Fibroblast of lung (primary cell): ENCODE measurements at regions not wholly inside any gene's neighbourhood (a gene's known extent, or its start where the extent isn't known, plus 50 kb on each side); places are given as distances from the start of the nearest gene placed in this dataset.

ENCODE experiments used
- DNase-seq, 2 donors: peaks; one replicate each; pipeline versions ENCODE4 v3.0.0 to v3.0.0-alpha.2; 2010; ENCODE audit warnings: low read depth in 2 of 2
- H2AFZ ChIP-seq: 2 replicates; pipeline ENCODE4 v1.5.1; 2012; ENCODE audit warnings: low read length, control low read depth, inconsistent platforms
- H3K27ac ChIP-seq: 2 replicates; pipeline ENCODE4 v1.5.1; 2011; ENCODE audit warnings: low read length, control low read depth; ENCODE audit not compliant: insufficient read depth
- H3K27me3 ChIP-seq: 2 replicates; pipeline ENCODE4 v1.5.1; 2011; ENCODE audit warnings: mild to moderate bottlenecking, low read length; ENCODE audit not compliant: control insufficient read depth, insufficient read depth
- H3K36me3 ChIP-seq: 2 replicates; pipeline ENCODE4 v1.5.1; 2011; ENCODE audit warnings: low read length; ENCODE audit not compliant: control insufficient read depth, insufficient read depth
- H3K4me1 ChIP-seq: 2 replicates; pipeline ENCODE4 v1.5.1; 2011; ENCODE audit warnings: low read length; ENCODE audit not compliant: control insufficient read depth, insufficient read depth; ENCODE audit errors: extremely low read depth
- H3K4me2 ChIP-seq: 2 replicates; pipeline ENCODE4 v1.5.1; 2011; ENCODE audit warnings: low read length, control low read depth; ENCODE audit not compliant: insufficient read depth; ENCODE audit errors: extremely low read depth
- H3K4me3 ChIP-seq, 4 experiments: fragments of 200-600 bp in 1 of 4; sonication (generic) in 1 of 4; replicated peaks in 1 of 4; 2 replicates each; pipeline ENCODE4 v1.5.1; 2011 to 2016; ENCODE audit warnings: low read length in 4 of 4, low read depth in 3 of 4, mild to moderate bottlenecking in 3 of 4, control low read depth in 2 of 4, inconsistent platforms in 1 of 4, mixed read lengths in 1 of 4; ENCODE audit not compliant: insufficient read depth in 1 of 4; ENCODE audit errors: control extremely low read depth in 1 of 4
- H3K79me2 ChIP-seq: 2 replicates; pipeline ENCODE4 v1.5.1; 2012; ENCODE audit warnings: mild to moderate bottlenecking, low read length, inconsistent platforms; ENCODE audit not compliant: control insufficient read depth, insufficient read depth
- H3K9ac ChIP-seq: 2 replicates; pipeline ENCODE4 v1.5.1; 2011; ENCODE audit warnings: mild to moderate bottlenecking, low read length, control low read depth; ENCODE audit not compliant: insufficient read depth
- H3K9me3 ChIP-seq: 2 replicates; pipeline ENCODE4 v1.5.1; 2012; ENCODE audit warnings: low read depth, low read length; ENCODE audit not compliant: control insufficient read depth, insufficient read depth
- H4K20me1 ChIP-seq: 2 replicates; pipeline ENCODE4 v1.5.1; 2011; ENCODE audit warnings: low read length; ENCODE audit not compliant: control insufficient read depth, insufficient read depth; ENCODE audit errors: extremely low read depth
- CTCF ChIP-seq, 2 donors: IDR thresholded peaks in 1 of 2; conservative IDR thresholded peaks in 1 of 2; 1 replicate in 1 of 2; 2 replicates in 1 of 2; pipeline ENCODE4 v1.5.1; 2011 to 2012; ENCODE audit warnings: low read length in 2 of 2, control low read depth in 1 of 2, inconsistent platforms in 1 of 2, low read depth in 1 of 2, mild to moderate bottlenecking in 1 of 2
- EZH2 ChIP-seq: IDR thresholded peaks from 2 replicates; pipeline ENCODE4 v1.5.1; 2012; ENCODE audit warnings: low read length, control low read depth, mild to moderate bottlenecking; ENCODE audit errors: missing control alignments

- Histone ChIP-seq H4K20me1 (no peaks in the 10 kb centered on the region), H3K79me2 (no peaks in the 10 kb centered on the region), H3K4me3 (no peak overlapping the region), H3K27ac (no peak overlapping the region), H3K36me3 (no peaks in the 10 kb centered on the region), H3K4me1 (no peaks in the 10 kb centered on the region), H3K27me3 (no peaks in the 10 kb centered on the region), H3K4me2 (no peak overlapping the region), H3K9me3 (no peaks in the 10 kb centered on the region), H3K9ac (no peak overlapping the region), H2AFZ (no peak overlapping the region)
- TF ChIP-seq EZH2, result no peak
- no peak for TF ChIP-seq CTCF (conservative IDR thresholded peaks at IDR 0.05 in 1 of 2, IDR thresholded peaks at IDR 0.05 in 1 of 2; ENCODE audit: low read depth in 1 of 2, low read length in 2 of 2)
- no peak for DNase-seq
Measured at GRCh38 chr3:31389939-31390338, 142.8 kb upstream of the STT3B start.

DNA sequence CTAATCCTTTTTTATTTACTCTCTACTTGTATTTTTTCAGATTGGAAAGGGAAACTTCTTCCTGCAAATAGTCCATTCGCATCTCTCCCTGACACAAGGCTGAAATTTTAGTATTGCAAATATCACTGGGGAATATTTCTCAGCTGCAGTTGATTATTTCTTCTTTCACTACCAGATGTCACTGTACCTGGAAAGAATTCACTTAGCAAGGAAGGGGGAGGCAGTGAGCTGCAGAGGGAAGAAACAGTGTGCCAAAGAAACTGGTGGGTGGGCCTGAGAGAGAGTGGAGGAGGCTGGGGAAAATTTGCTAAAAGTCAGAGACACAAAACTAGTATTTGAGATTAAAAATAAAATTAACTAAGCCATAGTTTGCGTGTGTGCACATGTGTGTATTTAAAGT lies 142.3 kb upstream of the STT3B start:
- Histone ChIP-seq H3K9me3 (no peaks in the 10 kb centered on the region), H3K27me3 (no peaks in the 10 kb centered on the region), H3K4me1 (no peaks in the 10 kb centered on the region), H3K4me2 (no peak overlapping the region), H3K4me3 (no peak overlapping the region), H3K27ac (no peak overlapping the region), H4K20me1 (no peaks in the 10 kb centered on the region), H2AFZ (no peak overlapping the region), H3K9ac (no peak overlapping the region), H3K79me2 (no peaks in the 10 kb centered on the region), H3K36me3 (no peaks in the 10 kb centered on the region)
- TF ChIP-seq CTCF (conservative IDR thresholded peaks at IDR 0.05 in 1 of 2, IDR thresholded peaks at IDR 0.05 in 1 of 2; ENCODE audit: low read depth in 1 of 2, low read length in 2 of 2) (no peak), EZH2 (no peak)
- DNase-seq, result no peak

- Histone ChIP-seq H3K27me3 (no peaks in the 10 kb centered on the region), H3K9me3 (no peaks in the 10 kb centered on the region), H3K4me1 (no peaks in the 10 kb centered on the region), H3K9ac (no peak overlapping the region), H3K36me3 (no peaks in the 10 kb centered on the region), H4K20me1 (no peaks in the 10 kb centered on the region), H2AFZ (no peak overlapping the region), H3K79me2 (no peaks in the 10 kb centered on the region), H3K4me2 (no peak overlapping the region), H3K4me3 (no peak overlapping the region), H3K27ac (no peak overlapping the region)
- no peak for DNase-seq
- TF ChIP-seq CTCF (conservative IDR thresholded peaks at IDR 0.05 in 1 of 2, IDR thresholded peaks at IDR 0.05 in 1 of 2; ENCODE audit: low read depth in 1 of 2, low read length in 2 of 2), result no peak
- no peak for TF ChIP-seq EZH2
Measured at GRCh38 chr3:31391150-31391549, 141.6 kb upstream of the STT3B start.
